ENCODE measurements at regions not wholly inside any gene's neighbourhood (a gene's known extent, or its start where the extent isn't known, plus 50 kb on each side); places are given as distances from the start of the nearest gene placed in this dataset.

GRCh38 chr10:111249925-111250324, 173.1 kb downstream of the ADRA2A start:
- no peak for TF ChIP-seq POLR2A (IDR thresholded peaks at IDR 0.05)
- Histone ChIP-seq H3K4me3 (no peak overlapping the region), H3K27ac (no peak overlapping the region), H3K4me1 (no peaks in the 10 kb centered on the region), H3K36me3 (no peaks in the 10 kb centered on the region), H3K9me3 (peaks cover 0 to 11% (median 1%) of the 10 kb centered on the region in 4 donors), H3K27me3 (no peaks in the 10 kb centered on the region)
- WGBS, 2 donors: 78 to 82% methylated on average over 1 of the region's 1 CpG
- no peak for DNase-seq (ENCODE audit: low spot score in 2 of 2)

DNA sequence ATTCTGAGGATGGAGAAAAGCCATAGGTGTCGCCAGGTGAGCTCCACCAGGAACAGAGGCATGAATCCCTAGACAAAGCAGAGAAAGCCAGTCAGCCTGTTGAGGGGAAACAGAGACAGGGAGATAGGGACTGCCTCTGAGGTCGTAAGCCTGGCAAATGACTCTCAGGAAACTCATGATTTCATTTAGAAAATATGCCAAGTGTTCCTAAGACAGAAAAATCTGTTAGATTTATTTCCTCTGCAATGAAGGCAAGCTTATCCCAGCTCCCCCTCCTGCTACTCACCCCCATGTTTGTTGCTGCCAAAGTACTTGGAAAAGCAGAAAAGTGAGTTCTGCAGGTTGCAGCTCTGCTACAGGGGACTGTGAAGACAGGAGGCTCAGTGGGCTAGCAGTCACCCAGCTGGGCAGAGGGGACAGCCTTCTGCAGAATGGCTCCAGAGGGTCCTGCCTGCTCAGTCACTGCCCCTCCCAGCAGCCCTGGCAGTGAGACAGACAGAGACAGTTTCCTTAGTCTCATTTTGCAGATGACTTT, 184.3 kb downstream of the ADRA2A start:
- Histone ChIP-seq H3K9me3 (no peaks in the 10 kb centered on the region), H3K36me3 (no peaks in the 10 kb centered on the region), H3K27me3 (no peaks in the 10 kb centered on the region), H3K4me1 (no peaks in the 10 kb centered on the region), H3K4me3 (no peak overlapping the region), H3K27ac (no peak overlapping the region)
- TF ChIP-seq EP300 (IDR thresholded peaks at IDR 0.05) (no peak), POLR2A (IDR thresholded peaks at IDR 0.05) (no peak)
- TF ChIP-seq, protein P1, sequence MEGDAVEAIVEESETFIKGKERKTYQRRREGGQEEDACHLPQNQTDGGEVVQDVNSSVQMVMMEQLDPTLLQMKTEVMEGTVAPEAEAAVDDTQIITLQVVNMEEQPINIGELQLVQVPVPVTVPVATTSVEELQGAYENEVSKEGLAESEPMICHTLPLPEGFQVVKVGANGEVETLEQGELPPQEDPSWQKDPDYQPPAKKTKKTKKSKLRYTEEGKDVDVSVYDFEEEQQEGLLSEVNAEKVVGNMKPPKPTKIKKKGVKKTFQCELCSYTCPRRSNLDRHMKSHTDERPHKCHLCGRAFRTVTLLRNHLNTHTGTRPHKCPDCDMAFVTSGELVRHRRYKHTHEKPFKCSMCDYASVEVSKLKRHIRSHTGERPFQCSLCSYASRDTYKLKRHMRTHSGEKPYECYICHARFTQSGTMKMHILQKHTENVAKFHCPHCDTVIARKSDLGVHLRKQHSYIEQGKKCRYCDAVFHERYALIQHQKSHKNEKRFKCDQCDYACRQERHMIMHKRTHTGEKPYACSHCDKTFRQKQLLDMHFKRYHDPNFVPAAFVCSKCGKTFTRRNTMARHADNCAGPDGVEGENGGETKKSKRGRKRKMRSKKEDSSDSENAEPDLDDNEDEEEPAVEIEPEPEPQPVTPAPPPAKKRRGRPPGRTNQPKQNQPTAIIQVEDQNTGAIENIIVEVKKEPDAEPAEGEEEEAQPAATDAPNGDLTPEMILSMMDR (IDR thresholded peaks at IDR 0.05): no peak
- WGBS, 2 donors: 44 to 50% methylated on average over 2 of the region's 2 CpGs
- DNase-seq (ENCODE audit: low spot score in 2 of 2): no peak

GRCh38 chr10:111265341-111265740, 188.5 kb downstream of the ADRA2A start:
- Histone ChIP-seq H3K27me3 (no peaks in the 10 kb centered on the region), H3K36me3 (no peaks in the 10 kb centered on the region), H3K4me3 (no peak overlapping the region), H3K9me3 (no peaks in the 10 kb centered on the region), H3K4me1 (no peaks in the 10 kb centered on the region), H3K27ac (no peak overlapping the region)
- DNase-seq (ENCODE audit: low spot score in 2 of 2): no peak
- 76 to 84% methylated on average over 1 of the region's 1 CpG for WGBS, 2 donors
- TF ChIP-seq, protein P1 (IDR thresholded peaks at IDR 0.05): no peak
- no peak for TF ChIP-seq EP300 (IDR thresholded peaks at IDR 0.05)
- no peak for TF ChIP-seq POLR2A (IDR thresholded peaks at IDR 0.05)

GRCh38 chr10:111266165-111266564, 189.3 kb downstream of the ADRA2A start:
- no peak overlapping the region for H3K27ac ChIP-seq
- H3K4me3 ChIP-seq: no peak overlapping the region
- no peaks in the 10 kb centered on the region for H3K27me3 ChIP-seq
- H3K4me1 ChIP-seq: no peaks in the 10 kb centered on the region
- H3K36me3 ChIP-seq: no peaks in the 10 kb centered on the region
- no peaks in the 10 kb centered on the region for H3K9me3 ChIP-seq
- TF ChIP-seq, protein P1 (IDR thresholded peaks at IDR 0.05): no peak
- TF ChIP-seq EP300 (IDR thresholded peaks at IDR 0.05): no peak
- TF ChIP-seq POLR2A (IDR thresholded peaks at IDR 0.05): no peak
- no peak for DNase-seq (ENCODE audit: low spot score in 2 of 2)

DNA sequence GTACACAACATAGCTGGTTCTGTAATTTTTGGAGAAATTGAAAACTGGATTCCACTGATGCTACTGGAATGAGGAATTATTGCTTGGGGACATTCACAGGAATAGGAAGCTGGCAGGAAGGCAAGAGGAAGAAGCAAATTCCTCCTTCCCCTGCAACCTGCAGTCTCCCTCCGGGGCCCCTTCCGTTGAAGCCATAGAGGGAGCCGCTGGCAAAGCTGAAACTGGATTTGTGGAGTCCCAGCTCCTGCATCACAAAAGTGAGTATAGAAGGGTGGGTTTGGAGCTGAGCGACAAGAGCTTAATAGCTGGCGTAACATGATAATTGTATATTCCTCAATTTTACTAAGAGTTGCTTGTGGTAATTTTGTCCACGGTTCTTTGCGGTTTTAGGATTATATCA, 190.8 kb downstream of the ADRA2A start:
- TF ChIP-seq POLR2A (IDR thresholded peaks at IDR 0.05) (no peak), EP300 (IDR thresholded peaks at IDR 0.05) (no peak)
- TF ChIP-seq, protein P1 (IDR thresholded peaks at IDR 0.05): no peak
- no peaks in the 10 kb centered on the region for H3K36me3 ChIP-seq

GRCh38 chr10:111273235-111273634, 196.4 kb downstream of the ADRA2A start:
- no peaks in the 10 kb centered on the region for H3K9me3 ChIP-seq
- no peaks in the 10 kb centered on the region for H3K4me1 ChIP-seq
- TF ChIP-seq, protein P1 (IDR thresholded peaks at IDR 0.05): no peak
- TF ChIP-seq EP300 (IDR thresholded peaks at IDR 0.05): no peak
- no peak for TF ChIP-seq POLR2A (IDR thresholded peaks at IDR 0.05)
- no peak overlapping the region for H3K4me3 ChIP-seq
- H3K27me3 ChIP-seq: no peaks in the 10 kb centered on the region
- no peak for DNase-seq (ENCODE audit: low spot score in 2 of 2)
- WGBS, 2 donors: 55 to 59% methylated on average over 3 of the region's 3 CpGs
- no peak overlapping the region for H3K27ac ChIP-seq
- no peaks in the 10 kb centered on the region for H3K36me3 ChIP-seq

More for the DNA sequence above, 190.8 kb downstream of the ADRA2A start:
- Histone ChIP-seq H3K27me3 (no peaks in the 10 kb centered on the region), H3K4me3 (no peak overlapping the region), H3K9me3 (no peaks in the 10 kb centered on the region), H3K27ac (no peak overlapping the region), H3K4me1 (no peaks in the 10 kb centered on the region)
- no peak for DNase-seq (ENCODE audit: low spot score in 2 of 2)
- 65% methylated on average over 7 of the region's 7 CpGs for WGBS, 2 donors
